Fibroblast of lung (primary cell): ENCODE measurements at regions not wholly inside any gene's neighbourhood (a gene's known extent, or its start where the extent isn't known, plus 50 kb on each side); places are given as distances from the start of the nearest gene placed in this dataset.

Experiments used
- DNase-seq, 2 donors: peaks; one replicate each; pipeline versions ENCODE4 v3.0.0 to v3.0.0-alpha.2; 2010; ENCODE audit warnings: low read depth in 2 of 2
- H2AFZ ChIP-seq: 2 replicates; pipeline ENCODE4 v1.5.1; 2012; ENCODE audit warnings: low read length, control low read depth, inconsistent platforms
- H3K27ac ChIP-seq: 2 replicates; pipeline ENCODE4 v1.5.1; 2011; ENCODE audit warnings: low read length, control low read depth; ENCODE audit not compliant: insufficient read depth
- H3K27me3 ChIP-seq: 2 replicates; pipeline ENCODE4 v1.5.1; 2011; ENCODE audit warnings: mild to moderate bottlenecking, low read length; ENCODE audit not compliant: control insufficient read depth, insufficient read depth
- H3K36me3 ChIP-seq: 2 replicates; pipeline ENCODE4 v1.5.1; 2011; ENCODE audit warnings: low read length; ENCODE audit not compliant: control insufficient read depth, insufficient read depth
- H3K4me1 ChIP-seq: 2 replicates; pipeline ENCODE4 v1.5.1; 2011; ENCODE audit warnings: low read length; ENCODE audit not compliant: control insufficient read depth, insufficient read depth; ENCODE audit errors: extremely low read depth
- H3K4me2 ChIP-seq: 2 replicates; pipeline ENCODE4 v1.5.1; 2011; ENCODE audit warnings: low read length, control low read depth; ENCODE audit not compliant: insufficient read depth; ENCODE audit errors: extremely low read depth
- H3K4me3 ChIP-seq, 4 experiments: fragments of 200-600 bp in 1 of 4; sonication (generic) in 1 of 4; replicated peaks in 1 of 4; 2 replicates each; pipeline ENCODE4 v1.5.1; 2011 to 2016; ENCODE audit warnings: low read length in 4 of 4, low read depth in 3 of 4, mild to moderate bottlenecking in 3 of 4, control low read depth in 2 of 4, inconsistent platforms in 1 of 4, mixed read lengths in 1 of 4; ENCODE audit not compliant: insufficient read depth in 1 of 4; ENCODE audit errors: control extremely low read depth in 1 of 4
- H3K79me2 ChIP-seq: 2 replicates; pipeline ENCODE4 v1.5.1; 2012; ENCODE audit warnings: mild to moderate bottlenecking, low read length, inconsistent platforms; ENCODE audit not compliant: control insufficient read depth, insufficient read depth
- H3K9ac ChIP-seq: 2 replicates; pipeline ENCODE4 v1.5.1; 2011; ENCODE audit warnings: mild to moderate bottlenecking, low read length, control low read depth; ENCODE audit not compliant: insufficient read depth
- H3K9me3 ChIP-seq: 2 replicates; pipeline ENCODE4 v1.5.1; 2012; ENCODE audit warnings: low read depth, low read length; ENCODE audit not compliant: control insufficient read depth, insufficient read depth
- H4K20me1 ChIP-seq: 2 replicates; pipeline ENCODE4 v1.5.1; 2011; ENCODE audit warnings: low read length; ENCODE audit not compliant: control insufficient read depth, insufficient read depth; ENCODE audit errors: extremely low read depth
- CTCF ChIP-seq, 2 donors: IDR thresholded peaks in 1 of 2; conservative IDR thresholded peaks in 1 of 2; 1 replicate in 1 of 2; 2 replicates in 1 of 2; pipeline ENCODE4 v1.5.1; 2011 to 2012; ENCODE audit warnings: low read length in 2 of 2, control low read depth in 1 of 2, inconsistent platforms in 1 of 2, low read depth in 1 of 2, mild to moderate bottlenecking in 1 of 2
- EZH2 ChIP-seq: IDR thresholded peaks from 2 replicates; pipeline ENCODE4 v1.5.1; 2012; ENCODE audit warnings: low read length, control low read depth, mild to moderate bottlenecking; ENCODE audit errors: missing control alignments

DNA sequence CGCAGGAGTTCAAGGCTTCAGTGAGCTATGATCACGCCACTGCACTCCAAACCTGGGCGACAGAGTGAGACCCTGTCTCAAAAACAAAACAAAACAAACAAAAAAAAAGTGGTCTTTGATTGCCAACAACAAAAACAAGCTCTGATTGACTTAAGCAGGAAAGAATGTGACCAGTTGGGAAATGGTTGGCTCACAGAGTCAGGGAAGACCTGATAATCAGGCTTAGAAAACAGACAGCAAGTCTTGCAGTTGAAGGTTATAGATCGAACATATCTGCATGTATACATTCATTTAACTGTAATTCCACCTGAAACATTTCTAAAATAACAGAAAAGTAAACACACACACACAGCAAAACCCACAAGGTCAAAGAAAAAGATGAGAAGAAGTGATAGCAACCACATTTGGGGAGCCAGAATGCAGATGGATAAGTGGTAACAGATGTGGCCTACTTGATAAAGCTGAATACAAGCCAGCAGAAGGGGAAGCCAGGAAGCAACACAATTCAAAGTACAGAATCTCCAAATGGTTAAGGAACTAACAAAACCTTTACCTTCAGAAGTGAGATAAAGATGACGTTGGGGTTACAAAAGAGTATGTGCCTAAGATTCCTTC is 699.9 kb upstream of the ZNF385D start:
- TF ChIP-seq EZH2 = no peak
- TF ChIP-seq CTCF (conservative IDR thresholded peaks at IDR 0.05 in 1 of 2, IDR thresholded peaks at IDR 0.05 in 1 of 2; ENCODE audit: low read depth in 1 of 2, low read length in 2 of 2) = no peak
- Histone ChIP-seq H3K9ac (no peak overlapping the region), H3K27me3 (no peaks in the 10 kb centered on the region), H3K79me2 (no peaks in the 10 kb centered on the region), H3K4me2 (no peak overlapping the region), H3K27ac (no peak overlapping the region), H3K36me3 (no peaks in the 10 kb centered on the region), H3K4me1 (no peaks in the 10 kb centered on the region), H3K9me3 (no peaks in the 10 kb centered on the region), H3K4me3 (no peak overlapping the region), H4K20me1 (no peaks in the 10 kb centered on the region), H2AFZ (no peak overlapping the region)
- peak; percentile 18 to 50 for DNase-seq

DNA sequence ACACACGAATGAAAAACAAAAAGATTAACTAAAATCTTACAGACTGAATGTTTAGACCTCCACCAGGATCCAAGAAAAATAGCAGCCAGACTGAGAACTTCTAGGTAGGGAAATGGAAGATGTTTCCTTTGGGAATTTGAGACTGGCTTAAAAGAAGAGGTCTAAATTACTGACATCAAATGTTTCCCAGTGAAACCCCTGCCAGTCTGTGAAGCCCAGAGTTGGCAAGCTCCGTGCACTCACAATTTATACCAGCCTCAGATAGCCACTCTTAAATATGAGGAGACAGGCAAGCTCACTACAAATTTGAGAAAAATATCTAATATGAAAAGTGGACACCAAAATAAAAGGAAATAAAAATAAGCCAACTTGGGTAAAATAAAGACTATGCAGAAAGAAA is 700.5 kb upstream of the ZNF385D start:
- Histone ChIP-seq H3K9ac (no peak overlapping the region), H3K4me1 (no peaks in the 10 kb centered on the region), H2AFZ (no peak overlapping the region), H3K4me2 (no peak overlapping the region), H3K79me2 (no peaks in the 10 kb centered on the region), H3K27me3 (no peaks in the 10 kb centered on the region), H4K20me1 (no peaks in the 10 kb centered on the region), H3K36me3 (no peaks in the 10 kb centered on the region), H3K27ac (no peak overlapping the region), H3K9me3 (no peaks in the 10 kb centered on the region), H3K4me3 (no peak overlapping the region)
- DNase-seq = no peak
- TF ChIP-seq EZH2 = no peak
- TF ChIP-seq CTCF (conservative IDR thresholded peaks at IDR 0.05 in 1 of 2, IDR thresholded peaks at IDR 0.05 in 1 of 2; ENCODE audit: low read depth in 1 of 2, low read length in 2 of 2) = no peak

- no peak overlapping the region for H3K9ac ChIP-seq
- no peaks in the 10 kb centered on the region for H3K27me3 ChIP-seq
- H3K79me2 ChIP-seq = no peaks in the 10 kb centered on the region
- no peak overlapping the region for H2AFZ ChIP-seq
- H3K36me3 ChIP-seq = no peaks in the 10 kb centered on the region
- no peaks in the 10 kb centered on the region for H3K9me3 ChIP-seq
- no peaks in the 10 kb centered on the region for H4K20me1 ChIP-seq
- no peak overlapping the region for H3K4me3 ChIP-seq
- H3K4me1 ChIP-seq = no peaks in the 10 kb centered on the region
- H3K27ac ChIP-seq = no peak overlapping the region
- TF ChIP-seq CTCF (conservative IDR thresholded peaks at IDR 0.05 in 1 of 2, IDR thresholded peaks at IDR 0.05 in 1 of 2; ENCODE audit: low read depth in 1 of 2, low read length in 2 of 2) (no peak), EZH2 (no peak)
- peak in 1 of 2 donors; percentile 17 for DNase-seq
- no peak overlapping the region for H3K4me2 ChIP-seq
These were observed 703.0 kb upstream of the ZNF385D start for GRCh38 chr3:22453906-22454535.
